HG03354 (cell line): ENCODE measurements at regions not wholly inside any gene's neighbourhood (a gene's known extent, or its start where the extent isn't known, plus 50 kb on each side); places are given as distances from the start of the nearest gene placed in this dataset.

ENCODE experiments used
- ATAC-seq: cut with Tn5 transposase; IDR thresholded peaks from one replicate; pipeline ENCODE4 v1.9.1; 2021; ENCODE audit warnings: mild to moderate bottlenecking; ENCODE audit not compliant: unreplicated experiment, poor library complexity, severe bottlenecking

DNA sequence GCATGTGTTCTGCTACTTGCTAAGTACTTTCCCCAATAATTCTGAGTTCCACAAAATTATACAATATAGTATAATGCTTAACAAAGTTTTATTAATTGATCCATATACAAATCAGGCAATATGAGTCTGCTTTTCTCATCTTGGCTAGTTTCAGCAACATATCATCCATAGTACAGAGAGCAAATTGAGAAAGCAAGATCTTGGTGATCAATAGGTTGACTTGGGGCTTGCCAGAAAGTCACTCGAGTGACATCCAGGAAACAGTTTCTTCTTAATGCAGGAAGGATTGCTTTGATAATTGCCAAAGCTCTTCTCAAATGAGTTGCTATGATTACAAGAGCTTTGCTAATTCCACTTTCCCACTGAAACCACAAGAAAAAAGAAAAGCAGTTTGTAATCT is 533.6 kb upstream of the NMUR2 start:
- ATAC-seq: no peak

DNA sequence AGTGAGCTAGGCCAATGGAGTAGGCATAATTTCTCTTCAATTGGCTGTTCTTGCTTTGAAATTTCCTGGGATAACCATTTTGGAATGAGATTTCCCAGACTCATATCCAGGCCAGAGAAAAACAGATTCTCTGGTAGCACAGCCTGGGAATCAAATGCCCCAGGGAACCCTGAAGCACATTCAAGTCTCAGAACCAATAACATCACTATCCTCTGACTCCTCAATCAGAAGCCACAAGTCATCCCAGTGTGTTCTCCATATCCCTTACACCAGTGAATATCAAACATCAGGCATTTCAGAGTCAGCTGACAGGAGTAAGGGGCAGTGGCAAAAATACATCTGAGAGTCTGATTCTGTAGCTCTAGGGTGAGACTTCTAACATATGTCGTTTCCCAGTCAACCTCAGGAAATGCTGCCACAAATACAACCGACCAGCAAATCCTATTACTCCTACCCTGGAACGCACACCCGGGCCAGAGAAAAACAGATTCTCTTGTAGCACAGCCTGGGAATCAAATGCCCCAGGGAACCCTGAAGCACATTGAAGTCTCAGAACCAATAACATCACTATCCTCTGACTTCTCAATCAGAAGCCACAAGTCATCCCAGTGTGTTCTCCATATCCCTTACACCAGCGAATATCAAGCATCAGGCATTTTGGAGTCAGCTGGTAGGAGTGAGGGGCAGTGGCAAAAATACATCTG is 537.7 kb upstream of the NMUR2 start:
- ATAC-seq: no peak

DNA sequence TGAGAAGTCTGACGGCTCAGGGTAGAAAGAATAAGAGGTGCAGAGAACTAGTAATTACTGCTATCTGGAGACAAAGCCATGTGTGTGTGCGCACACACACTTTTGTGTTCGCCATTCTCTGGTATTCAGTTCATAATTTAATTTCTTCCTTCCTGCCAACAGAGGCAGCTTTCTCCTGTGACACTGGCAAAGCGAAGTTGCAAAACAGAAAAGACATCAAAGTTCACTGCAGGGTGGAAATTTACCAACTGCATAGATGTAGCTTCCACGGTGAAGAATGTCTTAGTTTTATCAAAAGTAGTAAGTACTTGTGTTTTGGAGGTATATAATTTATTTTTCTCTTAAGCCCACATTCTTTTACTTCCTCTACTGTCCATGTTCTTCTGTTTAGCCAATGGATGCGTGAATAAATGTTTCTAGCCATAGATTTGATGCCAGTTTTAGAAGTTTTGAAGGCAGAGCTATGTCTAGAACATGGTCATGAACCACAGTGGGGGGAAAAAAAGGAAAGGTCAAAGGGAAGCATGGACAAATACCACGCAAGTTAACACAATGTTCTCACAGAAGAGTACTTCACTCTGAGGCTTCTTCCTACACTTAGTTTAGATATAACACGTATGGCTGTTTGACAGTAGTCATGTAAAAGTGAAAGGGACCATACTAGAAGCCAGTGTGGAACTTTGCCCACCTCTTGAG is 536.5 kb upstream of the GRIA1 start:
- no peak for ATAC-seq

DNA sequence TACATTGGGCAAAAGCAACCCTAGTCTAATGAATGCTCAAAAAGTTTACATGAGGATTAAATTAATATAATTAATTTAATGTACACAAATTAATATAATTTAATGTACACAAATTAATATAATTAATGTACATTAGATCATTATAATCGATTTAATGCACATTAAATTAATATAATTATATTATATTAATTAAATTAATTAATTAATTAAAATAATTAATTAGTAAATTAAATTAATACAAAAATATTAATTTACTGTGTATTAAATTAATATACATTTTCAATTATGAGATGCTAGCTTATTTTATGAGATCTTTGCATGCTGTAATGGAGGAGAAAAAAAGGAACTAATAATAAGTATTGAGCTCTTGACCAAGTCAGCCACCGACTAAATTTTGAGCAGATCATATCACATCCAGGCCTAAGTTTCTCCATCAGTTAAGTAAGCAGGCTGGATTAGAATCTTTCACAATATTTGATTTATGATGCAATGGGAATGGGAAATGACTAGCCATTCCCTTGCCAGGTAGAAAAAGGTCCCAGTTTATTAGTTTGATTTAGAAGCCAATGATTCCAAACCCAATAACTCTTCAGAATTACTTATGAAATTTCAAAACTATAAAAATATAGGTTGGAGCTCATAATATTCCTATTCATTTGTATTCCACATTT is 533.4 kb upstream of the GRIA1 start:
- no peak for ATAC-seq

DNA sequence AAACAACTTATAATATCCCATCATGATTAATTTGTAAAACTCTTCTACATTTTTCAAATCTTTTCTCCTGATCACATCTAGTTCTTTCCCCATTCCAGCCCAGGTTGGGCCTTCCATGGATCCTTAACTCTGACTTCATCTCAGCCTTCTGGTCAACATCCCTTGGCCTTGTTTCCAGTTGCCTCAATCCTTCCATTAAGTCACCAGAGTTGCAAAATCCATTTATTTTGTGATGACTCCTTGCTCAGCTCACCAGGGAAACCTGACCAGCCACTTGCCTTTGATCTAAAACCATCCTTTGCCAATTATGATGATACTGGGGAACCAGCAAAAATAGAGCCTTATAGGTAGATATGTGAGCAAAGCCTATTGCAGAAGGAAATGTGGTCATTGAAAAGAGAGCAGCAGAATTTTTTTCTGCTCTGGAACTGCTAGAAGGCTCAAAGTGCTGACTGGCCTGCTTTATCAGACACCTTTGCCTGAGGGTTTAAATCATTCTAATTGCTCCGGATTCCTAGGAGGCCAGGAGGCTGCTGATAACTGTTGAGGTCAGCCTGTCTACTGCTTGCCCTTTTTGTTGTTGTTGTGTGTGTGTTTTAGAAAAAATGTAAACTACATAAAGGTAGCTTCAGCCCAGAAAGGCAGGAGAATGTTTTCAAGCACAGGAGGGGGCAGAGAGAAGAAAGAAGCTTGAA is 512.2 kb upstream of the GRIA1 start:
- ATAC-seq: no peak

DNA sequence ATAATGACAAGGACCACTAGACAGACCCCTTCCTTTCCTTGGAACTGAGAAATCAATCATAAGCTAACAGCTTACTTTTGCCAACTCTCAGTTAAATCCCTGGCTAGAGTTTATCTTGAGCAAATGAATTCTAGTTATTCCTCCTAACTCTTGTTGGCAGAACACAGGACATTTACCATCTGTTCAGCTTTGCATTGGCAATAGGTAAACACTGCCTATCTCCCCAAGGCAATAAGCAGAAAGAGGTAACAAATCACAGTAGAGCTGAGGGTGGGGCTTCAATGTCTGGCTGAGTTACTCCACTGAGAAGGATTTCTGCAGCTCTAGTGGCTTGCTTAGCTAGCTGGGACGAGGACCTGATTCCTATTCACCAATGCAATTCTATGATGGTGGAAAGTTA is 503.3 kb upstream of the GRIA1 start:
- no peak for ATAC-seq

DNA sequence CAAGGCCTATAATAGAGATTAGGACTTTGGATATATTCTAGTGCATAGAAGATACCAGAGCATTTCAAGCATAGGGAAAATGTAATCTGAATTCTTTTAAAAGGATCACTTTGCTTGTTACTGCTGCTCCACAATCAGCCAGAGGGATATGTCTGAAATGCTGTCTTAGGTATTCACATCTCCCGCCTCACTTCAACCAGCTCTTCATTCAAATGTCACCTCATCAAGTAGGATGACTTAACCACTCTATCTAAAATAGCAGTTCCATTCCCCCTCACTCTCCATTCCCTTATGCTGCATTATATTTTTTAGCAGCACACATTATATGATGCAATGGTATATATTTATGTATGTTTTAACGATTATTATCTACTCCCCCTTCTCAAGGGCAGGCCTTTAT is 500.3 kb upstream of the GRIA1 start:
- no peak for ATAC-seq

DNA sequence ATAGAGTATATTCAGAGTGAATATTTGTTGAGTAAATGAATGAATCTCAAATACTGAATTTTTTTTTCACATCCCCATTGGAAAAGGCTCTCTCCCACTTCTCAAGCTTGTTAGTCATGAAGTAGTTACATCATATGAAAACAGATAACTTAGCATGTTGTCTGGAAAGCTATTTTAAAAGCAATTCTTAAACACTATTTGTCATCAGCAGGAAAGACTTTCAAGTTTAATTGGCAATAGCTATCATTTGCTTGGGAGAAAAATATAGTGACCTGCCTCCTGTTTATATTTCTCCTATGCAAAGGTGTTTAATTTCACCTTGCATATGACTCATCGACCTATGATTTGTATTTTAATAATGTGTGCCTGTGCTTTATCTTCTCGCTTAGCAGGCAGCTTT is 499.8 kb upstream of the GRIA1 start:
- no peak for ATAC-seq

DNA sequence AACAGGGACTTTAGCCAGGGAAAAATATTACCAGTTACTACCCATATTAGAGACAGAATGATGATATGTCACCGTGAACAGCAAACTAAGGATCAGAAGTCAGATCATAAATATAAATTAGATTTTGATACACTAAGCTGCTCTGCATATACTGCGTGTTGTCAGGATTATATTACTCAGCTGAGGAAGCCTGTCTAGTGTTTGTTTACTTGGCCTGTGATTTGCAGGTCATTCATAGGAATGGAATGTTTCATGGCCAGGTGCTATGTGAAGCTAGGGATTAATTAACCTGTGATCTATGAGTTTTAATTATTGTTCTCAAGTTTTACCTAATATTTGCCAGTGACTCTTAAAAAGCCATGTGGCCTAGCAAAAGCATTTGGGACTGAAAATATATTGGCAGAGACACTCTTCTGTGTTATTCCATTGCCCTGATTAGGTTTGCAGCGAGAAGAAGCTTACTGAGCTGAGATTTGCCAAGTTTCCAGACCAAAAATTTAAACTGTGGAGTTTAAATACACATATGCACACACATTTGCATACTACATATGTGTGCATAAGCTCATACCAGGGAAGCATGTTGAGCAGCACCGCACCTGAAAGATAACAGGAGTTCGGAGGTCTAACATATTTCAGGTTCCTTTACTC is 496.3 kb upstream of the GRIA1 start:
- no peak for ATAC-seq

DNA sequence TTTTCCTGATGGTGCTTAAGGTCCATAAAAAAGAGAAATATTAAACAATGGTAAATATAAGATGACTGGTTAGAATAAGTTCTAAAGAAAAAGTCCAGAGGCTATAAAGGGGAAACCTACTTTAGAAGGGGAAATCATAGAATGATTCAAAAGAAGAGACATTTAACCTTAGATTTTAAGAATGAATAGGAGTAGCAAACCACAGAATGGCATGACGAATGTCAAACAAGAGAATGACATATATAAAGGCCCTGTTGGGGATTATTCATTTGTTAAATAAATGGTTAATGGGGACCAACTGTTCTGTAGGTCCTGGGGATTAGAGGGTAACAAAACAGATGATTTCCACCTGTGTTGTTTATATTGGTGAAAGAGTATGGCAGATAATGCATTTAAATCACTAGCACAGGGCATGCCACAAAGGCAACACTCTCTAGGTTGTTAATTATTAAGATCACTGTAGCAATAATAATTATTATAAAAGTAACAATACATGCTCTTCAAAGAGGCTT is 495.2 kb upstream of the GRIA1 start:
- ATAC-seq: no peak

DNA sequence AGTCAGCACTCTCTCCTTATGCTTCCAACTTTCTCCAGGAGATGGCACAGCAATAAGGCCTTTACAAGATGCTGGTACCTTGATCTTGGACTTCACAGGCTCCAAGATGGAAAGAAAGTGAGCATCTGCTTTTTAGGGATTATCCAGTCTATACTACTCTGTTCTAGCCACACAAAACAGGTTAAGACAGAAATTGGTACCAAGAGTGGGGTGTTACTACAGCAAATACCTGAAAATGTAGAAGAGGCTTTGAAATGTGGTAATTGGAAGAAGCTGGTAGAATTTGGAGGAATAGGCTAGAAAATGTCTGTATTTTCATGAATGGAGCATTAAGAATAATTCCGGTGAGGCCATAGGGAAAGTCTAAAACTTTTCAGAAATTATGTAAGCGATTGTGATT is 484.8 kb upstream of the GRIA1 start:
- ATAC-seq: no peak

DNA sequence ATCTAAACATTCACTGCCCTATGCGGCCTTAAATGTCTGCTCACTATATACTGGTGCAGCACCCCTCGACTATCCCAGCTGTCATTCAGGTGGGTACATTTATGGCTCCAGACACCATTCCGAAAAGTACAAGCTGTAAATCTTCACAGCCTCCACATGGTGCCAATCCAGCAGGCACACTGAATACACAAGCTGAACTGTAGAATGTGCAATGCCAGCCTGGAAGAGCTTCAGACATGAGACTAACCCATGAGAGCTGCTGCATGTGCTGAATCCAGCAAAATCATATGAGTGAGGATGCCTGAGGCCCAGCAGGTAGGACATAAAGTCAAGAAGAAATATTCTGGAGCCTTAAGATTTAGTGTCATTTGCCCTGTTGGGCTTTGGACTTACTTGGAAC is 483.8 kb upstream of the GRIA1 start:
- ATAC-seq: no peak

DNA sequence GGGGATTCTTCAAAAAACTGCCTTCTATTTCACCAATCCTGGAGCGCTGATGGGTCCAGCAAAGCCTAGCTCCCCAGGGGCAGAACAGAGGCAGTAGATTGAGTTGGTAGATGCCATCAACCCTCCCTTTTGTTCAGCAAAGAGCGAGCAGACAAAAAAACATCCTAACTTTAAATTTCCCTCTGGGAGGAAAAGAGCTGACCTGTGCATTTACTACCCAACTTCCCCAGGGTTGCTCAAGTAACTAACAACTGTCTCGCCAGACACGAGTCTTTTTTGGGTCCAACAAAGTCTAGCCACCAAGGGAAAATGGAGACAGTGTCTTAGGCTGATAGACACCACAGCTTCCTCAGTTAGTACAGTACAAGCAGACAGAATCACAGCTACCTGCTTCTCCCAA is 476.3 kb upstream of the GRIA1 start:
- ATAC-seq: no peak

DNA sequence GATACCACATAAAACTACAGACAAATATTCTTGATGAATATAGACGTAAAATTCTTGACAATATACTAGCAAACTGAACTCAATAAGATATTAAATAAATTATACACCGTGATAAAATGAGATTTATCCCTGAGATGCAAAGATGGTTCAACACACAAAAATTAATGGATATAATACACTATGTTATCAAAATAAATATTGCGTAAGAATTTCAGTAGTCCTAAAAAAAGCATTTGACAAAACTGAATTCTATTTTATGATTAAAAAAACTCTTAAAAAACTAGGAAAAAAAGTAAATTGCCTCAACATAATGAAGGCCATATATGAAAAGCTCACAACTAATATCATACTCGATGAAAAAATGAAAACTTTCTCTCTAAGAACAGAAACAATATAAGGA is 472.3 kb upstream of the GRIA1 start:
- ATAC-seq: no peak

DNA sequence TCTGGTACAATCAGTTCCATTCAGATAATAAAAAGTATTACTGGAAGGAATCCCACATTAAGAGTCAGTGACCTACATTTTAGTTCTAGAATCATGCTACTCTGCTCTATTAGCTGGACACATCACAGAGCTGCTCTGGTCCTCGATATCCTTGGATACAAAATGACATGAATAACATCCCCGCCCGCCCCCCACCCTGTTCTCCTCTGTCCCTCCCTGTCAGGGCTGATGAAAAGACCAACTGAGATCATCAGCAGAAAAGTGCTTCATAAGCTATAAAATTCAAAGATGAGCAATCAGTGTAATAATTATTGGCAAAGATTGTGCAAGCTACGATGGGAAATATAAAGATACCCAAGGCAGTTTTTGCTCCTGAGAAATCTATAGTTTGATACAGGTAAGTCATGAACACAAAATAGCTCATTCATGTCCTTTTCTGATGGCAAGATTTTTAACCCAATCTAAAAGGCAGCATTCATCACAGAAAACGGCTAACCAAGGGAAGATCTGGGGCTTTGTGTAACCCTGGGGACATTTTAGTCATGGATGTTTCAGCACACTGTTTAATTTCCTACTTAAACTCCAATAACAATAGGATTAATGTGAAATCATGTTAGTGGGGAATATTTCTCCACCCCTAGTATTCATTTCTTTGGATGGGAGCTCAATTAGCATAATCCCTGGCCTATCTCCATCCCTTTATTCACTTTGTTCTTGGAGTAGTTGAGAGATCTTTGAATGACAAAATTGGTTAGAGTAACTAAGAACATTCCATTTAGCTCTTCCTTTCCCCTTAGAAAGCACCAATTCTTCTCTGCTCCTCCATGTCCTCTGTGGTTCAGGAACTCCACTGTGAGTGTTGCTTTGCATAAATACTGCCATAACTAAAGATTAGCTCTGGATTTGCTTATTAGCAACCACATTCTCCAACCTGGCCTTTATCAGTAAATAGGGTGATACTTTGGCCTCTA is 459.4 kb upstream of the GRIA1 start:
- no peak for ATAC-seq

DNA sequence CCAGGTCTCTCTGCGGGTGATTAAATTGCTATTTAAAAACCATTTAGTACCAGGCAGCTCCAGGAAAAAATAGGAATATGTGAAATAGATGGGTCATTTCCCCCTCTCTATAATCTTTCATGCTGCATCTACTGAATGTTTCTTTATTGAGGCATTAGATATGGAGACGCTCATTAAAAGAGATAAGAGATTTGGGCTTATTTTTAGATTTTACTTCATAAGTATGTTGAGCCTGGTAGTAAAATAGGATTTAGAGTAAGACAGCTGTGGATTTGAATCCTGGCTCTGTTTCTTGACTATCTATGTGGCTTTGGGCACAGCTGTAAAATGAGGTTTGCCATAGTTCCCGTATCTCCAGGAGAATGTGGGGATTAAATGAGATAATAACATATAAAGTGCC is 451.0 kb upstream of the GRIA1 start:
- ATAC-seq: no peak

DNA sequence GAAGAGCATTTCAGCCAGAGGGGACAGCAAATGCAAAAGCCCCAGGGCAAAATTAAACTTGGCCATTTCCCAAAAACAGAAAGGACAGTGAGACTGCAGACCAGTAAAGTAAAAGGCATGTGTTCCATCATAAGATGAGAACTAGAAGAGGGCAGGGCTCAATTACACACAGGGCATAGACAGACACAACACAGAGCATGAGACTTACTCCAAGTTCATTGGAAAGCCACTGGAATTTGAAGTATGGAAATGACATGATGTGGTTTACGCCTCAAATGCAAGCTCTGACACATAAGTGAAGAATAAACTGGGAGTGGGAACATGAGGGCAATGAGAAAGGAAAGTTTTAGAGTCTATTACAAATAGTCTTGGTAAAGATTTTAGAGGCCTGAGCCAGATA is 446.6 kb upstream of the GRIA1 start:
- no peak for ATAC-seq

DNA sequence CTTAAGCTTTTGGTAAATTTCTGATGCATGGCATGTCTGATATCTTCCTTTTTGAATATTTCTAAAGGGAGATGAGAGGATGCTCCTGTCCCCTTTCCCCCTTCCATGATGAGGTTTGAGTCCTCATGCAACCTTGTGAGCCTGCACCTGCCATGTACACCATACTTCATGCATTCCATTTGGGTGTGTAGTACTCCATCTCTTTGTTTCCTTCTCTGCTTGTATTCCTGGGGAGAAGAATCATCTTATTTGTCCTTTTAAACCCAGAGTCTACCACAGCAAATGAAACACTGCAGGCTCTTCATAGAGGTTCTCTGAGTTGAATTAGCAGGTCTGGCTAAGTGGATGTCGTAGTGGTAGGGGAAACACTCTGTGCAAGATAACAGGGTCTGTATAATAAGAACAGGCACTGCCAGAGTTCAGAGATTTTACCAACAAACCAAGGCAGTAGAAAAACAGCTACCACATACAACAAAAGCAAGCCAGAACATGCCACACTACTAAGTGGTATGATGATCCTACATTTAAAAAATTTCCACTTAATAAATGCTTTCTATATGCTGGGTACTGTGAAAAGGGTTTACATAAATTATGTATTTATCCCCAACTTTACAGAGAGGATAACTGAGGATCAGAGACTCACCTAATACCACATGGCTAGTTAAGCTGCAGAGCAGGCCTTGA is 439.8 kb upstream of the GRIA1 start:
- no peak for ATAC-seq
